Gastrocnemius medialis (tissue), 4 donors: ENCODE measurements at regions not wholly inside any gene's neighbourhood (a gene's known extent, or its start where the extent isn't known, plus 50 kb on each side); places are given as distances from the start of the nearest gene placed in this dataset.

Experiments
- POLR2A ChIP-seq, 2 donors: fragments of 450-650 bp; IDR thresholded peaks; one replicate each; pipeline ENCODE4 v1.6.1; 2017; ENCODE audit warnings: antibody characterized with exemption in 2 of 2, mild to moderate bottlenecking in 2 of 2, moderate library complexity in 2 of 2
- TF ChIP-seq, protein P1 (sequence below), 5 experiments: fragments of 450-650 bp in 3 of 5; fragments of 200-600 bp in 2 of 5; sonication (generic) in 2 of 5; IDR thresholded peaks in 4 of 5; conservative IDR thresholded peaks in 1 of 5; 1 replicate in 4 of 5; 2 replicates in 1 of 5; pipeline ENCODE4 v1.5.1; 2016 to 2019; ENCODE audit warnings: antibody characterized with exemption in 5 of 5, mild to moderate bottlenecking in 3 of 5, moderate library complexity in 3 of 5

DNA sequence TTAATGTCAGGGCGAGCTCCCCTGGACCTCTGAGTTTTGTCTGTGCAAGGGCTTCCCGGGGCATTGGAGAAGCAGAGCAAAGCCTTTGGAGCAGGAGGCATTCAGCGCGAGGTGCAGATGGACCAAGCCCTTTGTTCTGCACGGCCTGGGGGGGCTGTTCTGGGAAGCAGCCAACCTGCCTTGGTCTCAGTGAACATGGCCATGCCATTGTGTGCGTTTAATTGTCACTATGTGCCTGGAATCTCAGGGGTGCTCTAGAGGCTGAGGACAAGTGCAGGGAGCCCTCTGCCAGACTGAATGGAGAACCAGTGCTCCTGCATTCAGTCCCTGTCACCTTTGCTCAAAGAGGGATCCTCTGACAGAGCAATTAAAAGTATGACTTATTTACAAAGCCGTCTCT, 329.4 kb downstream of the IRX1 start:
- TF ChIP-seq, protein P1, sequence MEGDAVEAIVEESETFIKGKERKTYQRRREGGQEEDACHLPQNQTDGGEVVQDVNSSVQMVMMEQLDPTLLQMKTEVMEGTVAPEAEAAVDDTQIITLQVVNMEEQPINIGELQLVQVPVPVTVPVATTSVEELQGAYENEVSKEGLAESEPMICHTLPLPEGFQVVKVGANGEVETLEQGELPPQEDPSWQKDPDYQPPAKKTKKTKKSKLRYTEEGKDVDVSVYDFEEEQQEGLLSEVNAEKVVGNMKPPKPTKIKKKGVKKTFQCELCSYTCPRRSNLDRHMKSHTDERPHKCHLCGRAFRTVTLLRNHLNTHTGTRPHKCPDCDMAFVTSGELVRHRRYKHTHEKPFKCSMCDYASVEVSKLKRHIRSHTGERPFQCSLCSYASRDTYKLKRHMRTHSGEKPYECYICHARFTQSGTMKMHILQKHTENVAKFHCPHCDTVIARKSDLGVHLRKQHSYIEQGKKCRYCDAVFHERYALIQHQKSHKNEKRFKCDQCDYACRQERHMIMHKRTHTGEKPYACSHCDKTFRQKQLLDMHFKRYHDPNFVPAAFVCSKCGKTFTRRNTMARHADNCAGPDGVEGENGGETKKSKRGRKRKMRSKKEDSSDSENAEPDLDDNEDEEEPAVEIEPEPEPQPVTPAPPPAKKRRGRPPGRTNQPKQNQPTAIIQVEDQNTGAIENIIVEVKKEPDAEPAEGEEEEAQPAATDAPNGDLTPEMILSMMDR (IDR thresholded peaks at IDR 0.05 in 4 of 5, conservative IDR thresholded peaks at IDR 0.05 in 1 of 5): no peak
- TF ChIP-seq POLR2A (IDR thresholded peaks at IDR 0.05): no peak
